HG02943 (cell line): ENCODE measurements at regions not wholly inside any gene's neighbourhood (a gene's known extent, or its start where the extent isn't known, plus 50 kb on each side); places are given as distances from the start of the nearest gene placed in this dataset.

Experiments used
- ATAC-seq: cut with Tn5 transposase; IDR thresholded peaks from one replicate; pipeline ENCODE4 v1.9.1; 2021; ENCODE audit warnings: mild to moderate bottlenecking, low read depth, moderate library complexity; ENCODE audit not compliant: unreplicated experiment

DNA sequence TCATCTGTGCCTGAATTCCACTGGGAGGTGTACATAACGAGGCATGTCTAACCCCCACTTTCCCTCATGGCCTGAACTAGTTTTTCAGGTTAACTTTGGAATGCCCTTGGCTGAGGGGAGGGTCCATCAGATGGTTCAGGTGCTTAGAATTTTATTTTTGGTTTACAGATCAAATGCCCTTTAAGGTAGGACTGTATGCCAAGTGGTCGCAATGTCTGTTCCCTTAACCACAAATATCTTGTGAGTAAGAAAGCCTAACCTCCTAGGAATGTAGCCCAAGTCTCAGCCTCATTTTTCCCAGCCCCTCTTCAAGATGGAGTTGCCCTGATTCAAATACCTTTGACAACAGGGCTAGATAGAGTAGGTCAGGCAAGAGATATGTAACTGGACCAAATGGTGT is 78.4 kb downstream of the RNASET2 start:
- ATAC-seq, result no peak

GRCh38 chr6:166877349-166877748 is 79.0 kb downstream of the RNASET2 start:
- ATAC-seq, result no peak

GRCh38 chr6:166872531-166873009 is 83.8 kb downstream of the RNASET2 start:
- no peak for ATAC-seq

GRCh38 chr6:166870602-166871208 is 85.6 kb downstream of the RNASET2 start:
- ATAC-seq, result no peak

- ATAC-seq, result no peak
Observed at GRCh38 chr6:166866839-166867637, 89.3 kb downstream of the RNASET2 start.

GRCh38 chr6:166864333-166864732 is 92.0 kb downstream of the RNASET2 start:
- no peak for ATAC-seq

DNA sequence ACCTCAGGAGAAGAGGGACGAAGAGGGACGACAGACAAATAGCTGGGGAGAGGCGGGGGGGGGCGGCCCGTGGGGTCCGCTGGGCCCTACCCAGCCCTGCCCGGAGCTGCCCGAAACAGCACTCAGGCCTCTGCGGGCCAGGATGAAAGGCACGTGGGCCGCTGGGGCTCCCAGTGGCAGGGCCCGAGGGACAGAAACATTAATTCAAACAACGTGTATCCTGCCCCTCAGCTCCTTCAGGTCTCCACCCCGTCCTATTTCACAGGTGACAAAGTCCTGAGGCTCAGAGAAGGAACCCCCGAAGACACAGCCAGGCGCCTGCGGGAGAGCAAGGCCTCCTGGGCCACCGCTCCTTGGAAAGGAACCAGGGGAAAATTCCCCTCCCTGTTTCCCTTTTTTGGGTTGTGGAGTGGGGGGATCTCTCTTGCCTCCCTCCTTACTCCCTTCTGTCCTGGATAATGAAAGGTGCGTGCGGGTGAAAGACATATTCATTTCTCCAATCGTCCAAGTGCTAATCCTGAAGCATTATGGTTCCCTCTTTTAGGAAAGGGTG is 93.3 kb downstream of the RNASET2 start:
- no peak for ATAC-seq

- no peak for ATAC-seq
Observed at GRCh38 chr6:166862287-166862977, 93.9 kb downstream of the RNASET2 start.

GRCh38 chr6:166861961-166862286 is 94.4 kb downstream of the RNASET2 start:
- ATAC-seq, result no peak

GRCh38 chr6:166861304-166861703 is 95.0 kb downstream of the RNASET2 start:
- ATAC-seq, result no peak

GRCh38 chr6:166860392-166860791 is 96.0 kb downstream of the RNASET2 start:
- no peak for ATAC-seq

GRCh38 chr6:166855416-166855815 is 100.9 kb downstream of the RNASET2 start:
- no peak for ATAC-seq

- ATAC-seq, result no peak
Observed at GRCh38 chr6:166853371-166854325, 102.7 kb downstream of the RNASET2 start.

DNA sequence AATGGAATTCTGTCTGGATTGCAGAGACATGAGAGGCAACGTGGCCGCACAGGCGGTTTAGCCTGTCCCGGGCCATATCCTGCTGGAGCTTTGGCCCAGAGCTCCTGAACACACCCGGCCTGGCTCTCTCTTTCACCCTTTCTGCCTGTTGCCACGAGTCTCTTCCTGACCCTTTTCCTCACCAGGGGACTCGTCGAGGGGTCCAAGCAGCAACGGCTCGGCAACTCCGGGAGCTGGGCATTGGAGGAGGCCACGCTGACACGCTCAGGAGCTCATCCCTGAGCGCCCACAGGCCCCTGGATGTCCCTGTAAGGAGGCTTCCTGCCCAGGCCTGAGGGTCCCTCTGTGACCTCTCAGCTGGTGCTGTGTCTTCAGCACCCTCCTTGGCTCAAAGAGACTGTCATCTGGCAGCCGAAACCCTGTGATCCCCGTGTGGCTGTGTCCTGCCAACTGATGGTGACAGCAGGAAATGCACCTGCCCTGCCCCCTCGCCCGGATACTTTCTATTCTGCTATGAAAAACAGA is 103.8 kb downstream of the RNASET2 start:
- no peak for ATAC-seq

GRCh38 chr6:166851911-166852310 is 104.4 kb downstream of the RNASET2 start:
- ATAC-seq, result no peak

GRCh38 chr6:166851426-166851825 is 104.9 kb downstream of the RNASET2 start:
- no peak for ATAC-seq

DNA sequence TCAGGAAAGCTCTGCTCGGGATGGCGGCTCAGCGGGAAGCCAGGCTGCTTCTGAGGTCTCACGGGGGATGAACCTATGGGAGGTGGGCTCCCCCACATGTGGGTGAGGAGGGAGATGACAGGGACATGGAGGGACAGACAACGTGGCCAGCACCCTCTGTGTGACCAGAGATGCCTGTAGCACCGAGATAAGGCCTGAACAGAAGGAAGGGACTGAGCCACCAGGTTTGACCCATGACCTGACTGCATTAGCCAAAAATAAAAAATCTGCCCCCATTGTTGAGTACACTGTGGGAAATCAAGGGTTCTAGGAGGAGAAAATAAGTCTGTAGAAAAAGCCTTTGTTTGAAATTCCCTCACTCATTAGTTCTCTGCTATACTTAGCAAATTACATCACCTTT is 105.7 kb downstream of the RNASET2 start:
- ATAC-seq, result no peak

DNA sequence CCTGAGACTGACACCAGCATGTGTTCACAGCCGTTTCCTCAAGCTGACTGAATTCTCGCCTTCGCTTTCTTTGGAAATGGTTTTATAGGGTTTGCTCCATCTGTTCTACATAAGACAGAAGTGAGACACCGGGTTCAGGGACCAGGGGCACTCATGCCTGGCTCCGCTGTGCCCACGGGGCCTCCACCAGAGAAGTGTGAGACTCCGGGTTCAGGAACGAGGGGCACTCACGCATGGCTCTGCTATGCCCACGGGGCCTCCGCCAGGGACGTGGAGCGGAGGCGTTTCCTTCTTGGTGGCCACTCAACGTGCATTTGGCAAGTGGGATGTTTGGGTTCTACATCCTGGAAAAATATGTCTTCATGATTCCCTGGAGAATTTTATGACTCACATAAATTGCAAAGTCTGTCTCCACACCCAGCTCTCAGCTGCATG is 106.6 kb downstream of the RNASET2 start:
- ATAC-seq, result no peak

DNA sequence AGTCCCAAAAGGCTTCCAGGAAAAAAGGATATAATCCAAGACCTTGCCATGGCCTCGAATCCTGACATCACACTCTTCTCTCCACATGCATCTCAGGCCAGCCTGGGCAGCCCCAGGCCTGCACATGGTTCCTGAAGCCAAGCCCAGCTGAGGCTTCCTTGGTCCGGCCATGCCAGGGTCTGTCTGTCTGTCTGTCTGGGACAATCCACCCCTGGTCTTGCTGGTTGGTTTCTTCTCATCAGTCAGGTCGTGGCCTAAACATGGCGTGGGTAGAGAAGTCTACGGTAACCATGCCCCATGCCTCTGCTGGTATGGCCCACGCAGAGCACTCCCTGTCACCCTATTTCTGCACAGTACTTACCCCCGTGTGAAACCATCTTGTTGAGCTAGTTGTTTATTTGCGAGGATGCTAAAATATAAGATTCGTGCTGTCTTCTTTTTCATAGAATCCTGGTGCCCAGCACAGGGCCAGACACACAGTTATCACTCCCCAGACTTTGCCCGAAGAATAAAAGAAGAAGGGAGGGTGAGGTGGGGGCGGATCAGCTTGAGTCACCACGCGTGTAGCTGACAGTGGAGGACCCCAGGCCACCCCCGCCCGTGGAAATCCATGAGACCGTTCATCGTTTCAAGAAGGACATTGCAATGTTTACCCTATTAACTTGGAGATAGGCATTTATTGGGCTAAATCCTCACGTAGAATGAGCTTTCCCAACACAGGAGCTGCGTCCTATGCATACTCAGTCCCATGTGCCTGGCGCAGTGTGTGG is 107.2 kb downstream of the RNASET2 start:
- ATAC-seq, result no peak
